Kidney (tissue), 13 donors: ENCODE measurements at regions not wholly inside any gene's neighbourhood (a gene's known extent, or its start where the extent isn't known, plus 50 kb on each side); places are given as distances from the start of the nearest gene placed in this dataset.
A peak's percentile ranks its signal among the peaks of the same experiment; 100 is the strongest.

Experiments
- DNase-seq, 5 donors: peaks; one replicate each; pipeline ENCODE4 v3.0.0-alpha.2; 2013 to 2020
- FAIRE-seq: peaks from 2 replicates; lab custom pipeline; 2012; peaks lifted over from hg19 to GRCh38; lab: Jason Lieb, UNC
- H3K27ac ChIP-seq, 2 donors: one replicate each; pipeline ENCODE4 v1.7.0; 2013; ENCODE audit warnings: low read depth in 2 of 2, low read length in 2 of 2, inconsistent platforms in 1 of 2
- H3K27me3 ChIP-seq: one replicate; pipeline ENCODE4 v1.7.1; 2013; ENCODE audit warnings: low read length, inconsistent platforms; ENCODE audit not compliant: control insufficient read depth, insufficient read depth
- H3K36me3 ChIP-seq, 3 donors: one replicate each; pipeline versions ENCODE4 v1.7.0 to v1.7.1; 2013; ENCODE audit warnings: low read length in 3 of 3, control low read depth in 1 of 3, inconsistent platforms in 1 of 3; ENCODE audit not compliant: insufficient read depth in 3 of 3, control insufficient read depth in 2 of 3
- H3K4me1 ChIP-seq, 3 donors: one replicate each; pipeline versions ENCODE4 v1.7.0 to v1.7.1; 2013; ENCODE audit warnings: low read length in 3 of 3, inconsistent platforms in 1 of 3, low read depth in 1 of 3; ENCODE audit not compliant: control insufficient read depth in 2 of 3, insufficient read depth in 2 of 3
- H3K4me3 ChIP-seq, 3 donors: one replicate each; pipeline versions ENCODE4 v1.7.0 to v1.8.1; 2013; ENCODE audit warnings: low read length in 3 of 3, control low read depth in 1 of 3, inconsistent platforms in 1 of 3
- H3K9ac ChIP-seq, 3 donors: one replicate each; pipeline versions ENCODE4 v1.7.0 to v1.7.1; 2013; ENCODE audit warnings: low read length in 3 of 3, control low read depth in 1 of 3, inconsistent platforms in 1 of 3
- H3K9me3 ChIP-seq, 3 donors: one replicate each; pipeline versions ENCODE4 v1.7.0 to v1.7.1; 2013; ENCODE audit warnings: low read length in 3 of 3, control low read depth in 1 of 3, inconsistent platforms in 1 of 3; ENCODE audit not compliant: control insufficient read depth in 2 of 3, insufficient read depth in 1 of 3
- intact Hi-C: fragments of 100-400 bp; cut with DNase I; formaldehyde crosslinking; loops from one replicate; pipeline ENCODE4 v1.11.1; 2022
- TF ChIP-seq, protein P1 (sequence below): IDR thresholded peaks from 3 replicates; pipeline ENCODE4 v1.5.1; 2012; ENCODE audit warnings: mild to moderate bottlenecking, moderate library complexity, borderline replicate concordance; ENCODE audit not compliant: insufficient read depth; ENCODE audit errors: extremely low read depth
- donor health status: control.
- donor health status: control.
- donor health status: control.
- donor health status: control.
- donor health status: control.
- donor health status: DM: yes; HTN: yes; CAD: no.
- donor health status: Normal renal cell carcinoma (clear cell type).

DNA sequence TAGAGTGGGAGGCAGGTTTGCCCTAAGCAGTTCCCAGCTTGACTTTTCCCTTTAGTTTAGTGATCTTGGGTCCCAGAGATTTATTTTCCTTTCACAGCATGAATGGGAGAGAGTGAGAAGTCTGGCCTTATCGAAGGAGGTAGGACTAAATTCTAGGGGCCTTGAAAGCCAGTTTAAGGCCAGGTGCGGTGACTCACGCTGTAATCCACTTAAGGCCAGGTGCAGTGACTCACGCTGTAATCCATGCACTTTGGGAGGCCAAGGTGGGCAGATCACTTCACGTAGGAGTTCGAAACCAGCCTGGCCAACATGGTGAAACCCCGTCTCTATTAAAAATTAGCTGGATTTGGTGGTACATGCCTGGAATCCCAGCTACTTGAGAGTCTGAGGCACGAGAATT lies 392.2 kb downstream of the ACTR3B start:
- TF ChIP-seq, protein P1, sequence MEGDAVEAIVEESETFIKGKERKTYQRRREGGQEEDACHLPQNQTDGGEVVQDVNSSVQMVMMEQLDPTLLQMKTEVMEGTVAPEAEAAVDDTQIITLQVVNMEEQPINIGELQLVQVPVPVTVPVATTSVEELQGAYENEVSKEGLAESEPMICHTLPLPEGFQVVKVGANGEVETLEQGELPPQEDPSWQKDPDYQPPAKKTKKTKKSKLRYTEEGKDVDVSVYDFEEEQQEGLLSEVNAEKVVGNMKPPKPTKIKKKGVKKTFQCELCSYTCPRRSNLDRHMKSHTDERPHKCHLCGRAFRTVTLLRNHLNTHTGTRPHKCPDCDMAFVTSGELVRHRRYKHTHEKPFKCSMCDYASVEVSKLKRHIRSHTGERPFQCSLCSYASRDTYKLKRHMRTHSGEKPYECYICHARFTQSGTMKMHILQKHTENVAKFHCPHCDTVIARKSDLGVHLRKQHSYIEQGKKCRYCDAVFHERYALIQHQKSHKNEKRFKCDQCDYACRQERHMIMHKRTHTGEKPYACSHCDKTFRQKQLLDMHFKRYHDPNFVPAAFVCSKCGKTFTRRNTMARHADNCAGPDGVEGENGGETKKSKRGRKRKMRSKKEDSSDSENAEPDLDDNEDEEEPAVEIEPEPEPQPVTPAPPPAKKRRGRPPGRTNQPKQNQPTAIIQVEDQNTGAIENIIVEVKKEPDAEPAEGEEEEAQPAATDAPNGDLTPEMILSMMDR, result no peak
- DNase-seq (no peak), FAIRE-seq (no peak)
- no peak overlapping the region for H3K27ac ChIP-seq
- H3K4me3 ChIP-seq, result no peak overlapping the region
- intact Hi-C loops, result no loop called here
- no peaks in the 10 kb centered on the region for H3K27me3 ChIP-seq
- no peaks in the 10 kb centered on the region for H3K36me3 ChIP-seq
- H3K4me1 ChIP-seq, result no peaks in the 10 kb centered on the region
- H3K9me3 ChIP-seq, result peaks cover 0 to 5% (median 0%) of the 10 kb centered on the region in 3 donors
- H3K9ac ChIP-seq, result no peak overlapping the region

DNA sequence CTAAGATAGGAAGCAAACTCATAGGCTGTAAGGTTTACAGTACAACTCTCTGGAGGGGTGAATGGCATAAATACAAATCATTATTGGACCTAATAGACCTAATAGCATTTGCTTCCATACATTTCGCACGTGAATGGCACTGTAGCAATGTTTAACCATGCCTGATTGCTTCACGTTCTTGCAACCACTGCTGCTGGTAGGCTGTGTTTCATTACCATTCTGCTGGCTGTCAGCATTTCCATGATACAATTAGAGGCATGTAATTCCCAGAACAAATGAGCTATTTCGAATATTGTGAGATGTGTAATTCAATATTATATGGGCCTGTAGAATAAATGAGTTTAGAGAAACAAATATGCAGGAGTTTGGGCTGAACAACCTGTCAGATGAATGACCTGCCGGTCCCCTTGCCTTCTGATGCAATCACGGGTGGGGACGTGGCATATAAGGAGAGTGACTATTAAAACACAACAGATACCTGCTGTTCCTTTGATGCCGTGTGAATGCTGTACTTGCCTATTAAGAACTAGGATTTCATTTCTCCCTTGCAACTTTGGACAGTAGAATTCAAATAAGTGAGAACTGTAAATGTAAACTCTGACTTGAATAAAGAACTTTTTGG lies 393.4 kb downstream of the ACTR3B start:
- FAIRE-seq, result no peak
- intact Hi-C loops, result no loop called here
- TF ChIP-seq, protein P1, result no peak

DNA sequence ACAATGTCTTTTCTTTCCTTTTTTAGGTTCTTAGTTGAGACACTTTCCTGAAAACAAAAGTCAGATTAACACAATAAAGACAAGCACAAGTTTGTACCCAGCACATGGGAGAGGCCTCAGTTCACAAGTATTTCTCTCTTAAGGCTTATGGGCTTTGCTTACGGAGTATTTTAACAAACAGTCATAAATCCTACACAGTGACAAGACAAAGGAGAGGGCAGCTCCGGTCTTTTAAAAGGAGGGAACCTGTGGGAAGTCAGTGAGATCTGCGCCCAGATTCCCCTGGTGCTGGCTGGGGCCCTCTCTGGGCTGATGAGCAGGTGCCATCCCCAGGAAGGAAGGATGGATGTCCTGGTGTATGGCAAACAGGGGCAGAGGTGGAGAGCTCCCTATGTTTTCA lies 398.6 kb downstream of the ACTR3B start:
- no peaks in the 10 kb centered on the region for H3K36me3 ChIP-seq
- H3K4me3 ChIP-seq, result no peak overlapping the region
- H3K9me3 ChIP-seq, result peaks cover 0 to 22% (median 0%) of the 10 kb centered on the region in 3 donors
- TF ChIP-seq, protein P1, result no peak
- no peak overlapping the region for H3K27ac ChIP-seq
- no peaks in the 10 kb centered on the region for H3K4me1 ChIP-seq
- H3K9ac ChIP-seq, result no peak overlapping the region
- peak in 2 of 5 donors; percentile 5 to 7 for DNase-seq
- intact Hi-C loops, result no loop called here
- no peak for FAIRE-seq
- no peaks in the 10 kb centered on the region for H3K27me3 ChIP-seq

More for the DNA sequence above, 393.4 kb downstream of the ACTR3B start:
- H3K4me3 ChIP-seq, result no peak overlapping the region
- H3K27ac ChIP-seq, result no peak overlapping the region
- H3K27me3 ChIP-seq, result no peaks in the 10 kb centered on the region
- H3K4me1 ChIP-seq, result no peaks in the 10 kb centered on the region
- H3K9ac ChIP-seq, result no peak overlapping the region
- H3K9me3 ChIP-seq, result peaks cover 0 to 2% (median 0%) of the 10 kb centered on the region in 3 donors
- H3K36me3 ChIP-seq, result no peaks in the 10 kb centered on the region
- DNase-seq, result peak in 1 of 5 donors; percentile 8

DNA sequence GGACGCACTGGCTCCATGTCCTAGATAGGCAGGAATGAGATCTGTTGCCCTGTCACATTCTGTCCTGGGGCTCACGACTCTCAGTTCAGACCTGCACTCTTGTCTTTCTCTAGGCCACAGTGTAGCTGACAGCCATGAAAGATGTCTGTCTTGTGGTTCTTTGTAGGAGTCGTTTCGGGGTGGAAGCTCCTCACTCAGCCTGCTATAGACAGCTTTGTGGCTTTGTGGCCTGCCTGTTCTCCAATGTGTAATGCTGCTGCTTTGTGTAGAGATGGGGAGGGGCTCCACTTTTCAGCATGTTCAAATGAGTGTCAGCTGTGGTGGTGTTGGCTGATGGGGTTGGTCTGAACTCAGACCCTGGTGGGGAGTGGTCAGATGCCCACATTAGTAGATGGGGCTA lies 410.7 kb downstream of the ACTR3B start:
- no peak for FAIRE-seq
- no peak overlapping the region for H3K9ac ChIP-seq
- H3K27ac ChIP-seq, result no peak overlapping the region
- H3K4me1 ChIP-seq, result no peaks in the 10 kb centered on the region
- no peak overlapping the region for H3K4me3 ChIP-seq
- intact Hi-C loops, result no loop called here
- TF ChIP-seq, protein P1, result no peak
- no peaks in the 10 kb centered on the region for H3K27me3 ChIP-seq
- no peak for DNase-seq
- no peaks in the 10 kb centered on the region for H3K36me3 ChIP-seq
- H3K9me3 ChIP-seq, result peaks cover 0 to 7% (median 2%) of the 10 kb centered on the region in 3 donors
